ENCODE measurements at regions not wholly inside any gene's neighbourhood (a gene's known extent, or its start where the extent isn't known, plus 50 kb on each side); places are given as distances from the start of the nearest gene placed in this dataset.

DNA sequence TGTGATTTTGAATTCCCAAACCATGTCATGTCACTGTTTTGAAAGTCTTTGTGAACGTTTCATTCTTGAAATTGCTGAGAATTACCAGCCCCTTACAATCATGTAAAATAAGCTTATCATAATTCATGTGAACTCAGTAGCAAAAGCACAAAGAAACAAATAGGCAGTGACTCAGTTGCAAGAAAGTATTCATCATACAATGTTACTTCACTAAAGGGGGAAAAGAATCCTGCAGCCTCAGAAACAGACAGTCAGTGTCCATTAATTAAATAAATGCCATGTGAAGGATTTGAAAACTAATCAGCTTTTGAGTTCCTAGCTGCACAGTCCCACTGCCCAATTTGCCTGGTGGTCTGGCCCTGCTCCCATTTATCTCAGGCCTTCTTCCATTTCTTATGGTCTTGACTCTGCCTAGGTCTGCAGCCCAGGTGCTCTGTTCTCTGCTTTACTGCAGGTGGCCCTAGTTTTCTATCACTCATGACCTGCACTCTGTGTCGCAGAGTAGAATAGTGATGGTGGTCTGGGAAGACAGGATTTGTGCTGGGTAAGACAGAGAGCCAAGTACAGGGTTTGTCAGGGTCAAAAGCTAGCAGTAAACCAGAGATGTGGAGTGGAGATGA is 99.7 kb downstream of the PLCE1 start:
- TF ChIP-seq EP300 (IDR thresholded peaks at IDR 0.05) (no peak), POLR2A (IDR thresholded peaks at IDR 0.05) (no peak), POLR2AphosphoS5 (IDR thresholded peaks at IDR 0.05) (no peak)
- TF ChIP-seq, protein P1, sequence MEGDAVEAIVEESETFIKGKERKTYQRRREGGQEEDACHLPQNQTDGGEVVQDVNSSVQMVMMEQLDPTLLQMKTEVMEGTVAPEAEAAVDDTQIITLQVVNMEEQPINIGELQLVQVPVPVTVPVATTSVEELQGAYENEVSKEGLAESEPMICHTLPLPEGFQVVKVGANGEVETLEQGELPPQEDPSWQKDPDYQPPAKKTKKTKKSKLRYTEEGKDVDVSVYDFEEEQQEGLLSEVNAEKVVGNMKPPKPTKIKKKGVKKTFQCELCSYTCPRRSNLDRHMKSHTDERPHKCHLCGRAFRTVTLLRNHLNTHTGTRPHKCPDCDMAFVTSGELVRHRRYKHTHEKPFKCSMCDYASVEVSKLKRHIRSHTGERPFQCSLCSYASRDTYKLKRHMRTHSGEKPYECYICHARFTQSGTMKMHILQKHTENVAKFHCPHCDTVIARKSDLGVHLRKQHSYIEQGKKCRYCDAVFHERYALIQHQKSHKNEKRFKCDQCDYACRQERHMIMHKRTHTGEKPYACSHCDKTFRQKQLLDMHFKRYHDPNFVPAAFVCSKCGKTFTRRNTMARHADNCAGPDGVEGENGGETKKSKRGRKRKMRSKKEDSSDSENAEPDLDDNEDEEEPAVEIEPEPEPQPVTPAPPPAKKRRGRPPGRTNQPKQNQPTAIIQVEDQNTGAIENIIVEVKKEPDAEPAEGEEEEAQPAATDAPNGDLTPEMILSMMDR (IDR thresholded peaks at IDR 0.05), result no peak

All from gastroesophageal sphincter (tissue), 3 donors.